Stimulated activated naive B cell treated with anti-CD40 and anti-IgM and Interleukin-4, amounts not matched to agents 10 μg/mL and 1 μg/mL and 100 μg/mL, for 72 hours (primary cell): ENCODE measurements at regions not wholly inside any gene's neighbourhood (a gene's known extent, or its start where the extent isn't known, plus 50 kb on each side); places are given as distances from the start of the nearest gene placed in this dataset.

ENCODE experiments used
- ATAC-seq, 2 donors: fragments of 150-1000 bp; cut with Tn5 transposase; replicated peaks; 2 replicates each; pipeline ENCODE4 v1.10.0; 2021; ENCODE audit warnings: moderate library complexity in 1 of 2
- DNase-seq: peaks from one replicate; pipeline ENCODE4 v3.0.0; 2021
- H3K27ac Mint-ChIP-seq: one replicate; pipeline ENCODE4 v1.8.0; 2022; ENCODE audit warnings: mild to moderate bottlenecking, mixed read lengths
- H3K27me3 Mint-ChIP-seq, 2 donors: one replicate each; pipeline ENCODE4 v1.8.0; 2022; ENCODE audit warnings: mixed read lengths in 2 of 2
- H3K36me3 Mint-ChIP-seq, 2 donors: one replicate each; pipeline ENCODE4 v1.8.0; 2022; ENCODE audit warnings: mixed read lengths in 2 of 2, mild to moderate bottlenecking in 1 of 2
- H3K4me1 Mint-ChIP-seq, 2 donors: one replicate each; pipeline ENCODE4 v1.8.0; 2022; ENCODE audit warnings: mixed read lengths in 2 of 2, mild to moderate bottlenecking in 1 of 2
- H3K4me3 Mint-ChIP-seq, 2 donors: one replicate each; pipeline ENCODE4 v1.8.0; 2022; ENCODE audit warnings: mild to moderate bottlenecking in 2 of 2, mixed read lengths in 2 of 2, moderate library complexity in 1 of 2
- H3K9me3 Mint-ChIP-seq, 2 donors: one replicate each; pipeline ENCODE4 v1.8.0; 2022; ENCODE audit warnings: mixed read lengths in 2 of 2, mild to moderate bottlenecking in 1 of 2

DNA sequence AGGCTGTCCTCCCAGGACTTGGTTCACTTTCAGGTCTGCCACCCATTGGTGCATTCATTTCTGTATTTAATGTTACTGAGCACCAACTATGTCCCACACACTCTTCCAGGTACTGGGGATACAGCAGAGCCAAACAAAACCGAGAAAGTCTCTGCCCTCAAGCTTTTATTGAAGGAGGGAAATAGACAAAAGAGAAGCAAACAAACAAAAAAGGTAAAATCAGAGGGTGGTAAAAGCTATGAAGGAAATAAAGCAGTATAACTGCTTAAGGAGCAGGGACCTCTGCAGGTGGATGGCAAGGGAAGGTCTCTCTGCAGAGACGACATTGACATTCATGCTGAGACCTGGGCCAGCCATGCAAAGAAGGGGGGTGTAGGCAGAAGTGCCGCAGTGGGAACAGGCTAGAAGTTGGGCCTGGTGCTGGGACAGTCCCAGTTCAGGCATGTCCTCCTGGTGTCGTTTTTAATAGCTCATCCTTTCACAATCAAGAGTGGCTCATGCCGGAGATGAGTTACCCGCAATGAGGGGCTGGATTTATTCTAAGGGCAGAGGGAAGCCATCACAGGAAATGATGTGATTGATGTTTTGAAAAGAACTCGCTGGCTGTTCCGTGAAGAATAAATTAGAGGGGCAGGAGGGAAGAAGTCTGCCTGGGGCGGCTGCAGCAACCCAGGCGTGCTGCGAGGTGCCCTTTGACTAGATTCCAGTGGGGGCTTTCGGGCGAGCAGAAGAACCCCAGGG is 72.8 kb downstream of the IRF2BPL start:
- H3K9me3 Mint-ChIP-seq = no peaks in the 10 kb centered on the region
- H3K4me3 Mint-ChIP-seq = peak overlapping the region; percentile 76 to 88
- DNase-seq (peak; percentile 63), ATAC-seq (peak; percentile 59 to 63)
- no peaks in the 10 kb centered on the region for H3K27me3 Mint-ChIP-seq
- H3K27ac Mint-ChIP-seq = peak overlapping the region; percentile 97
- peaks cover 55 to 85% of the 10 kb centered on the region in 2 donors for H3K4me1 Mint-ChIP-seq
- H3K36me3 Mint-ChIP-seq = peaks cover 0 to 4% of the 10 kb centered on the region in 2 donors

DNA sequence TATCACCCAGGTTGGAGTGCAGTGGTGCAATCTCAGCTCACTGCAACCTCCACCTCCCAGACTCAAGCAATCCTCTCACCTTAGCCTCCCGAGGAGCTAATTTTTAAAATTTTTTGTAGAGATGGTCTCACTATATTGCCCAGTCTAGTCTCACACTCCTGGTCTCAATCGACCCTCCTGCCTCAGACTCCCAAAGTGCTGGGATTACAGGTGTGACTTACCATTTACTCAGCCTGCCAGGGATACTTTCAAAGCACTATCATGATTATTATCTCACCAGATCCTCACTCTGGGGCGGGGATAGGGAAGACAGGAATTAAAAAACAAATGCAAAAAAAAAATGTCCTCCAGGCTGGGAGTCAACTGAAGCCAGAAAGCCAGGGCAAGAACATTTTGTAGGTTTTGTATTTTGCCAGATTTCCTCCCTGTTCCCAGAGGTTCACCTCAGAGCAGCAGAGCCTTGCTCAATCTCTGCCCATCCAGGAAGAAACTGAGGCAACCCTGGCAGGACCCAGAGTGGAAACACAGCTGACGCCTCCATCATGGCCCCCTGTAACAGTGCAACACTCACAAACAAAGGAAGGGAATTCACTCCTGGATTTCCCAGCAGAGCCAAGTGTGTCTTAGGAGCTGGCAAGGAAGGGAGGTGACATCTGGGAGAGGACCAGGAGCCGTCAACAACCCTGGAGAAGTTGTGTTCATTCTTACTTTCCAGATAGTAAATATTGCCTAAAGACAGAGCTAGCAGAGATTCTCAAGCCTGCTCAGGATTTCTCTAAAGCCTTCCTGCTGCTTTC is 73.9 kb downstream of the IRF2BPL start:
- H3K9me3 Mint-ChIP-seq = no peaks in the 10 kb centered on the region
- no peaks in the 10 kb centered on the region for H3K27me3 Mint-ChIP-seq
- H3K4me3 Mint-ChIP-seq = peak overlapping the region in 1 of 2 donors; percentile 6
- H3K27ac Mint-ChIP-seq = peak overlapping the region; percentile 97
- ATAC-seq (no peak), DNase-seq (no peak)
- H3K36me3 Mint-ChIP-seq = no peaks in the 10 kb centered on the region
- H3K4me1 Mint-ChIP-seq = peaks cover 48 to 75% of the 10 kb centered on the region in 2 donors

DNA sequence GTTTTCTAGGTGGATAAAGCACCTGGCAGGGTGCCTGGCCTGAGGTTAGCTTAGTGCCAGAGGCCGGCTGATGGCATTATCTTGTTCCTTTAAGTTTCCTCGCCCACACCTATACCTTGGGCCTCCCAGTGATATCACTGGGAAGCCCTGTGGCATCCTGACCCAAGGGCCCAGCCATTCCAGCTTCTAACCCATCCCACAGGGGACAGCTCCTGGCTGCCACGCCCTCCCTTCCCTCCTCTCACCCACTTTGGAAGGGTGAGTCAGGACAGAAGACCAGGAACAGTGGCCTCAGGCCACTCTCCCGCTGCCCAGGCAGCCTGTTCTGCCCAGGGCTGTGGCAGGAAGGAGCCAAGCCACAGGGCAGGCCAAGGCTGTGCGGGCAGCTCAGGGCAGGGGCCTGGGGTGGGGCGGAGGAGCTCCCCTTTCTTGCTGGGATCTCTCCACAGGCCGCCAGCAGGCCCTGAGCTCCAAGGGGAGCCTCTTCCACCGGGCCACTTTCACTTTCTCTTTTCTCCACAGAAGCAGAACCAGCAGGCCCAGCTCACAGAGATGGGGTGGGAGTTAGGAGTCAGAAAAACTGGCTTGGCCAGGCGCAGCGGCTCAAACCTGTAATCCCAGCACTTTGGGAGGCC is 75.1 kb downstream of the IRF2BPL start:
- ATAC-seq = peak in 1 of 2 donors; percentile 15
- no peaks in the 10 kb centered on the region for H3K9me3 Mint-ChIP-seq

DNA sequence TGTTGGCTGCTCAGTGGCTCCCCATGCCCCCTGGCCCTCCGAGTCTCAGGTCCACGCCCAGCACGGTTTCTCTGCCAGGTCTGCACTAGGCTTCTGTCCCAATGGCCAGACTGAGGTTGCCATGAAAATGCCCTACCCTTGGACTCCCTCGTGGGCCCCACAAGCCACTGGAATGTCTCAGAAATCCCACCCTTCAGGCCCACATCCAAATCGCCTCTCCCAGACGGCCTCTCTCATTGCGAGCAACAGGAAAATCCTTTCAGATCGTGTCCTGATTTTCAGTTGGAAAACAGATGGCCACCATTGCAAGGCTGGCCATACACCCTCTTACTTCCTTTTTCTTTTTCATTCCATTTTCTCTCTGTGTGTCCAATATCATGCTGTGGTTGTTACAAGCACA is 77.3 kb downstream of the IRF2BPL start:
- Mint-ChIP-seq H3K4me3 (no peak overlapping the region), H3K9me3 (no peaks in the 10 kb centered on the region), H3K4me1 (peaks cover 39 to 66% of the 10 kb centered on the region in 2 donors), H3K27me3 (no peaks in the 10 kb centered on the region), H3K36me3 (no peaks in the 10 kb centered on the region), H3K27ac (no peak overlapping the region)
- ATAC-seq (no peak), DNase-seq (no peak)

More for the DNA sequence above, 75.1 kb downstream of the IRF2BPL start:
- Mint-ChIP-seq H3K27me3 (no peaks in the 10 kb centered on the region), H3K36me3 (no peaks in the 10 kb centered on the region), H3K4me3 (peak overlapping the region; percentile 67 to 73), H3K4me1 (peaks cover 39 to 68% of the 10 kb centered on the region in 2 donors), H3K27ac (peak overlapping the region; percentile 97)
- DNase-seq = no peak

DNA sequence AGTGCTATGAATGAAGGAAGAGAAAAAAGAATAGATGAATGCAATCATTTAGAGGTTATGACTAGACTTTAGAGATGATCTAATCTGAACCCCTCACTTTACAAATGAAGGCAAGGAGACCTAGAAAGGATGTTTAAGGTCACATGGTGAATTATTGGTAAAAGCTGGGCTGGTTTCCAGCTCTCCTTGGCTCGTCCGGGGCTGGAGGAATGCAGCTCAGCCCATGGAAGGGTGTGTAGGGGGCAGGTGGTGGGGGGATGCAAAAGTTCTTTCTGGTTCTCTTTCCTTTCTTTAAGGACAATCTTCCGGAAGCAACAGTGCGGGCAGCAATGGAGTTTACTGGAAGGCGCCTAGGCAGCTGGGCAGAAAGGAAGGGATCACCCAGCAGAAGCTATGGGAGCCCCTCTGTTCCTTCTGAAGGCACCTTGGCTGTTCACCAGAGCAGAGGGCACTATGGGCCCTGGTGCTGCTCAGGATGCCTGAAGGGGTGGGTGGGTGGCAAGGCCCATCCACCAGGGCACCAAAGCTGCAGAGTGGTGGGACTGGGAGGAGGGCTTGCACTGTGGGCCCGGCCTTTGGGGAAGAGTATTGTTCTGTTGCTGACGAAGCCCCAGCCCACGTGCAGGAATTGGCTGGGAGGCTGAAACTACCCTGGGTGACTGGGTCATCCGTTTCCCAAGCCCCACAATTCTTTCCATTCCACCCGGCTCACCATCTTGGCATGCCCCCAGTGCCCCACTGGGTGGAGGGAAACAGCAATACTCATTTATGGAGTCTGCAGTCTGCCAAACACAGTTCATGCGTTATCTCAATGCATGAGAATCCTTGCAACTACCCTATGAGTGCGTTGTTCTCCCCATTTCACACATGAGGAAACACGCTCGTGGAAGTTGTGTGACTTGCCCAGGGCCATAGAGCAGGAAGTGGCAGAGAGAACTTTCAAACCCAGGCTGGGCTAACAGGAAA is 78.2 kb downstream of the IRF2BPL start:
- Mint-ChIP-seq H3K27ac (no peak overlapping the region), H3K4me3 (no peak overlapping the region), H3K9me3 (no peaks in the 10 kb centered on the region), H3K27me3 (no peaks in the 10 kb centered on the region), H3K4me1 (peaks cover 32 to 58% of the 10 kb centered on the region in 2 donors), H3K36me3 (no peaks in the 10 kb centered on the region)
- DNase-seq (no peak), ATAC-seq (no peak)

DNA sequence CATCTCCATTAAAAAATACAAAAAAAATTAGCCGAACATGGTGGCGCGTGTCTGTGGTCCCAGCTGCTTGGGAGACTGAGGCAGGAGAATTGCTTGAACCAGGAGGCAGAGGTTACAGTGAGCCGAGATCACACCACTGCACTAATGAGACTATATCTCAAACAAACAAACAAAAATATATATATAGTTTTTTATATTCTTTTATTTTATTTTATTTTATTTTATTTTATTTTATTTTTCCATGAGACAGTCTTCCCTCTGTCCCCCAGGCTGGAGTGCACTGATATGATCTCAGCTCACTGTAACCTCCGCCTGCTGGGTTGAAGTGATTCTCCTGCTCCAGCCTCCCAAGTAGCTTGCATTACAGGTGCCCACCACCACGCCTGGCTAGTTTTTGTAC is 79.5 kb downstream of the IRF2BPL start:
- H3K27ac Mint-ChIP-seq = peak overlapping the region; percentile 75
- H3K4me1 Mint-ChIP-seq = peaks cover 27 to 48% of the 10 kb centered on the region in 2 donors
- no peak overlapping the region for H3K4me3 Mint-ChIP-seq
- H3K27me3 Mint-ChIP-seq = no peaks in the 10 kb centered on the region
- DNase-seq = no peak
- H3K9me3 Mint-ChIP-seq = no peaks in the 10 kb centered on the region
- no peak for ATAC-seq
- no peaks in the 10 kb centered on the region for H3K36me3 Mint-ChIP-seq

DNA sequence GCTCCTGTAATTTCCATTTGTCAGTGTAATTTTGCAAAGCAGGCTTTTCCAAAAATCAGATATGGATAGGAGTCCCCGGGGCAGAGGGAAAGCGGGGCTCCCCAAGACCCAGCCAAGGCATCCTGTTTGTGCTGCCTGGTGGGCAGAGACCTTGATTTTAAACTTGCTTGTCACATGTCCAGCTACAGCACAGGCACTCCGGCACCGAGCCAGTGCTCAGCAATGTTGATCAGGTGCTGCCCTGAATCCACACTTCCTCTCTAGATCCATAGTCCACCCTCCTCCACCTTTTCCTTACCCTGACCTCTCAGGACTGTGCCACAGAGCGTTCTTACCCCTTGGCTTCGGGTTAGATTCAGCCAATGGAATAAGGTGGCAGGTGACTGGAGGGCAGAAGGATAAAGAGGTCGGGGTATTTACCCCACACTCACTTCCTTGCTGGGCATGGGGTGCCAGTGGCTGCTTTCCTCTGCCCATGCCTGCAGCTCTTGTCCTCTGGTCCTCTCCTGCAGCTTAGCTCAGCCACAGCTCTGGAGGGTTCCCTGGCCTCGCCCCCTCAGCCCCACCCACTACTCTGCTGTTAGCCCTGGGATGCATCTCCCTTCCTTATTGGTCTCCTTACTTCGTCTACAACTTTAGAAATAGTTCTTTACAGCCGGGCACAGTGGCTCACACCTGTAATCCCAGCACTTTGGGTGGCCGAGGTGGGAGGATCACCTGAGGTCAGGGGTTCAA is 80.1 kb downstream of the IRF2BPL start:
- no peaks in the 10 kb centered on the region for H3K9me3 Mint-ChIP-seq

DNA sequence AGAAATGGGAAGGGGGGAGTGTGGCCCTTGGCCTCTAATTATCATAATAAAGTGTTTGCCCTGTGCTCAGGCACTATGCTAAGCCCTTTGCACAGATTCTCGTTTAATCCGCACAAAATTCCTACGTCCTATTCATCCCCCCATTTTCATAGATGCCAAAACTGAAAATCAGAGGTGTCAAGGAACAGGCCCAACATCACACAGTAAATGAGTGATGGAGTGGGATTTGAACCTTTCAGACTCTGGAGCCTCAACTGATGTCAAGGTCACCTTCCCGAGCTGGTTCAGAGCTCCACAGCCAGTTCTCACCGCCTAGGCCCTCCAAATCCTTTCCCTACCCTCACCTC is 80.7 kb downstream of the IRF2BPL start:
- Mint-ChIP-seq H3K4me3 (no peak overlapping the region), H3K27ac (no peak overlapping the region), H3K36me3 (no peaks in the 10 kb centered on the region), H3K27me3 (no peaks in the 10 kb centered on the region), H3K9me3 (no peaks in the 10 kb centered on the region), H3K4me1 (peaks cover 21 to 39% of the 10 kb centered on the region in 2 donors)
- no peak for DNase-seq
- ATAC-seq = no peak

More for the DNA sequence above, 80.1 kb downstream of the IRF2BPL start:
- H3K27ac Mint-ChIP-seq = peak overlapping the region; percentile 75
- no peak overlapping the region for H3K4me3 Mint-ChIP-seq
- no peaks in the 10 kb centered on the region for H3K27me3 Mint-ChIP-seq
- DNase-seq (no peak), ATAC-seq (no peak)
- H3K4me1 Mint-ChIP-seq = peaks cover 22 to 42% of the 10 kb centered on the region in 2 donors
- no peaks in the 10 kb centered on the region for H3K36me3 Mint-ChIP-seq

DNA sequence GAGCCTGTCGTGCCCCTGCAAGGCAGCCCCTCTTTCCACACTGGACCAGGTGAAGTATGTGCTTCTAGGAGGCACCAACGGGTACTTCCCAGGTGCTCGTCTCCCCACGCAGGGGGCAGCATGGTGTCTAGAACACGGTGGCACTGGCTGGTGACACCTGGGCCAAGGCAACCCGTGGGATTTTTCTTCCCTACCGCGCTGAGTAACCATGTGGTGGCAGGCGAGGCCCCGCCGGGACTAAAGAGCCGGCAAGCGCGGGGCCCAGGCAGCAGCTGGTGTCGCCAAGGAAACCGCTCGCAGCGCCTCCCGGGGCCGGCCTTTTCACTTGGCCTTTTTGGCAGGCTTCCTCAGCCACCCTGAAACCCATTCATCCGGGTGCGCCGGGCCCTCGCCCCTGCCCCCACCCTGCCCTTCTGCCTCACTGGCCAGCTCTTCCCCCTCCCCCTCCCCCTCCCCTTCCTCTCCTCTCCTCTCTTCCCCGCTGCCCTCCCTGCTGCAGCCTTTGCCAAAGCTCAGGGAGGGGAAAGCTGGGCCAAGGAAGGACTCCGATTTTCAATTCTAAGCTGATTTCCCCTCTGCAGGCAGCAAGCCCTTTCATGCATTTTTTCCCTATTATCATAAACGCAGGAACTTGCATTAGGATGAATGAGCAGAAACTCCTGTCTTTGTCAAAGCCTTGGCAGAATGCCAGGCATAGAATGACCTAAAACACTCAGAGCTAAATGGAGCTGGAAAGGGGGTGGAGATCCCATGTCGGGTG is 81.2 kb downstream of the IRF2BPL start:
- H3K27ac Mint-ChIP-seq = peak overlapping the region; percentile 89
- peak overlapping the region; percentile 2 to 59 for H3K4me3 Mint-ChIP-seq

DNA sequence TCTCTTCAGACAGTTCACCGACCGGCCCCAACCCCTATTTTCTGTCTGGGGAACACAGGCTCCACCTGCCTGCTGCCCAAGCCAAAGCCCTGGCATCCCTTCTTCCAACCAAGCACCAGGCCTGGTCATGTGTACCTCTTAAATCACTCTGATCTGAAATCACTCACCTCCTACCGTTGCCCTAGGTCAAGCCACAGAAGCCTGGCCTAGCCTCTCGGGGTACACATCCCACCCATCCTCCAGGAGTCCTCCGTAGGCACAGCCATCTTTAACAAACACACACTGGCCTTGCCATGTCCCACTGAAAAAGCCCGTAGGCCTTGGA is 81.8 kb downstream of the IRF2BPL start:
- Mint-ChIP-seq H3K9me3 (no peaks in the 10 kb centered on the region), H3K27me3 (no peaks in the 10 kb centered on the region), H3K4me1 (peaks cover 23 to 34% of the 10 kb centered on the region in 2 donors), H3K4me3 (peak overlapping the region; percentile 2 to 59), H3K27ac (peak overlapping the region; percentile 89), H3K36me3 (no peaks in the 10 kb centered on the region)
- DNase-seq (no peak), ATAC-seq (peak; percentile 18 to 23)

More for the DNA sequence above, 81.2 kb downstream of the IRF2BPL start:
- Mint-ChIP-seq H3K9me3 (no peaks in the 10 kb centered on the region), H3K36me3 (no peaks in the 10 kb centered on the region), H3K4me1 (peaks cover 23 to 39% of the 10 kb centered on the region in 2 donors), H3K27me3 (no peaks in the 10 kb centered on the region)
- ATAC-seq = peak; percentile 92
- peak; percentile 69 for DNase-seq

DNA sequence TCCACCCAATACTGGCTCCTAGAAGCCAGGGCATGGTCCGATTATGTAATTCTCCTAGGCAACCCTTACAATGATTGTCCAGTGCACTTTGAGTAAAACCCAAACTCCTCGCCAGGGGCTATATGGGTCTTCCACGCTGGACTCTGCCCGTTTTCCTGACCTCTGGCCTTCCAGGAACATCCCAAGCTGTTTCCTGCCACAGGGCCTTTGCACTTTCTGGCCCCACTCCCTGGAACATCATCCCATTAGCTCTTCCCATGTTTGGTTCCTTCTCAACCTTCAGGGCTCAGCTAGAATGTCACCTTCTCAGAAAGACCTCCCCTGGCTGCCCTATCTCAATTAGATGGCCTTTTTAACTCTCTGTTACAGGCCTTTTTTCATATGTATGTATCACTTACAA is 85.4 kb downstream of the IRF2BPL start:
- Mint-ChIP-seq H3K27me3 (no peaks in the 10 kb centered on the region), H3K4me3 (no peak overlapping the region), H3K9me3 (no peaks in the 10 kb centered on the region), H3K4me1 (peaks cover 15 to 17% of the 10 kb centered on the region in 2 donors), H3K27ac (no peak overlapping the region), H3K36me3 (no peaks in the 10 kb centered on the region)
- no peak for DNase-seq
- no peak for ATAC-seq

DNA sequence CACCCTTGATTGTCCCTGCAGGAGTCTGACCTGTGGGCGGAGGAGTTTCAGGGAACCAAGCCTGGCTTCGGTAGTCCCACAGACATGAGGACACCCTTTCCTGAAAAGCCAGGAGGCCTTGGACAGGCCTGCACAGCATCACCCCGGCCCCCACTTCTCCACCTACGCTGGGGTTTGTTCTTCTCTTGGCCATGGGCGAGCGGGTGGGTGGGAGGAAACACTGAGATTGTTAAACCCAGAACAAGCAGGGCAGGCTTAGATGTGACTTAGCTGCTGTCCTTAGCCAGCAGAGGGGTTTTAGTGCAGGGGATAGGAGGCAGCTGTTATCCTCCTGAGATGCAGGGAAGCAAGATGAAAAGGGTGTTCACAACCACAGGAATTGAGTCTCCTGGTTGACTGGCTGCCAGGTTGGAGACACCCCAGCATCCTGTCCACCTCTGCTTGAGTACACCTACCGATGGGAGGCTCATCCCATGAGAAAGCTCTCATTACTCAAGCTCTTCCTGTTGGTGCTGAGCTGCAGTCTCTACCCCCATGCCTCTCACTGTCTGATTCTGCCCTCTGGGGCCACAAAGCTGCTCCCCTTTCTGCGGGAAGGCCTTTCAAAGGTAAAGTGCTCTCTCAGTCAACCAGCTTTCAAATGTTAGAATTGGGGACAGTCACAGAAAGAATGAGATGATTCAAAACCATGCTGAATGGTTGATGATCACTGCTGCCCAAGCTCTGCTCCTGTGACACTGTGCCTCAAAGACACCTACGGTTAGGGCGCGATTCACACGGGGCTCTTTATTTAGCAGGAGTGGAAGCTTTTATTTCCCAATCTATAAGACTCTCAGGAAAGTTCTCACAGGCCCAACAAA is 86.3 kb downstream of the IRF2BPL start:
- Mint-ChIP-seq H3K27me3 (no peaks in the 10 kb centered on the region), H3K9me3 (no peaks in the 10 kb centered on the region), H3K4me3 (no peak overlapping the region), H3K27ac (peak overlapping the region; percentile 57), H3K36me3 (no peaks in the 10 kb centered on the region), H3K4me1 (peaks cover 9% of the 10 kb centered on the region in 2 donors)
- ATAC-seq (no peak), DNase-seq (no peak)
